ENCODE measurements at regions not wholly inside any gene's neighbourhood (a gene's known extent, or its start where the extent isn't known, plus 50 kb on each side); places are given as distances from the start of the nearest gene placed in this dataset.

GRCh38 chr12:18171571-18171970, 81.6 kb upstream of the RERGL start:
- no peaks in the 10 kb centered on the region for H3K9me3 ChIP-seq
- intact Hi-C loops (cut with DNase I), result no loop called here

DNA sequence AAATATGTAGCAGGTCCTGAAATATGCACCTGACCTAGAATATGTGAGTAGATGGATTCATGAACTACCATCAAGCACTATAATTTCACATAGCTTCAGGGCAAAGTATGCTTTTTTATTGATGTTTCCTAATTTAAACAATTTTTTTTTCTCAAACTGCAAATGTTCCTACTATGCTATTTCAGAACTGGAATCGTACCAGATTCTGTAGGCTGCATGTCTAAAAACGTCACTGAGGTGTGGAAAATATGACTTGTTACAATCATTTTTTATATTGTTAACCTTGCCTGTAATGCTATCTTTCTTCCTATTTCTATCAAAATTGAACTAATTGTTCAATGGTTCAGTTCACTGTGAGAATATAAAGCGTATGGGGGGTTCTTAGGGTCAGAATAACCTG, 78.0 kb upstream of the RERGL start:
- no peak overlapping the region for H3K4me3 ChIP-seq
- intact Hi-C loops (cut with DNase I), result no loop called here
- no peak overlapping the region for H3K27ac ChIP-seq
- no peaks in the 10 kb centered on the region for H3K4me1 ChIP-seq (replicated peaks)
- no peaks in the 10 kb centered on the region for H3K27me3 ChIP-seq (replicated peaks; ENCODE audit: insufficient read depth)
- no peaks in the 10 kb centered on the region for H3K9me3 ChIP-seq
- 58% methylated on average over 3 of the region's 3 CpGs for WGBS
- no peaks in the 10 kb centered on the region for H3K36me3 ChIP-seq
- TF ChIP-seq, protein P1, sequence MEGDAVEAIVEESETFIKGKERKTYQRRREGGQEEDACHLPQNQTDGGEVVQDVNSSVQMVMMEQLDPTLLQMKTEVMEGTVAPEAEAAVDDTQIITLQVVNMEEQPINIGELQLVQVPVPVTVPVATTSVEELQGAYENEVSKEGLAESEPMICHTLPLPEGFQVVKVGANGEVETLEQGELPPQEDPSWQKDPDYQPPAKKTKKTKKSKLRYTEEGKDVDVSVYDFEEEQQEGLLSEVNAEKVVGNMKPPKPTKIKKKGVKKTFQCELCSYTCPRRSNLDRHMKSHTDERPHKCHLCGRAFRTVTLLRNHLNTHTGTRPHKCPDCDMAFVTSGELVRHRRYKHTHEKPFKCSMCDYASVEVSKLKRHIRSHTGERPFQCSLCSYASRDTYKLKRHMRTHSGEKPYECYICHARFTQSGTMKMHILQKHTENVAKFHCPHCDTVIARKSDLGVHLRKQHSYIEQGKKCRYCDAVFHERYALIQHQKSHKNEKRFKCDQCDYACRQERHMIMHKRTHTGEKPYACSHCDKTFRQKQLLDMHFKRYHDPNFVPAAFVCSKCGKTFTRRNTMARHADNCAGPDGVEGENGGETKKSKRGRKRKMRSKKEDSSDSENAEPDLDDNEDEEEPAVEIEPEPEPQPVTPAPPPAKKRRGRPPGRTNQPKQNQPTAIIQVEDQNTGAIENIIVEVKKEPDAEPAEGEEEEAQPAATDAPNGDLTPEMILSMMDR (IDR thresholded peaks at IDR 0.05), result no peak
- TF ChIP-seq POLR2AphosphoS5 (IDR thresholded peaks at IDR 0.05), result no peak
- no peak for TF ChIP-seq POLR2A (IDR thresholded peaks at IDR 0.05)
- no peak for DNase-seq (ENCODE audit: low spot score)

More at GRCh38 chr12:18171571-18171970, 81.6 kb upstream of the RERGL start:
- no peak overlapping the region for H3K27ac ChIP-seq
- H3K4me1 ChIP-seq (replicated peaks), result no peaks in the 10 kb centered on the region
- TF ChIP-seq, protein P1 (IDR thresholded peaks at IDR 0.05), result no peak
- TF ChIP-seq POLR2AphosphoS5 (IDR thresholded peaks at IDR 0.05) (no peak), POLR2A (IDR thresholded peaks at IDR 0.05) (no peak)
- no peaks in the 10 kb centered on the region for H3K36me3 ChIP-seq
- H3K4me3 ChIP-seq, result no peak overlapping the region
- 90% methylated on average over 1 of the region's 1 CpG for WGBS
- H3K27me3 ChIP-seq (replicated peaks; ENCODE audit: insufficient read depth), result no peaks in the 10 kb centered on the region
- no peak for DNase-seq (ENCODE audit: low spot score)

DNA sequence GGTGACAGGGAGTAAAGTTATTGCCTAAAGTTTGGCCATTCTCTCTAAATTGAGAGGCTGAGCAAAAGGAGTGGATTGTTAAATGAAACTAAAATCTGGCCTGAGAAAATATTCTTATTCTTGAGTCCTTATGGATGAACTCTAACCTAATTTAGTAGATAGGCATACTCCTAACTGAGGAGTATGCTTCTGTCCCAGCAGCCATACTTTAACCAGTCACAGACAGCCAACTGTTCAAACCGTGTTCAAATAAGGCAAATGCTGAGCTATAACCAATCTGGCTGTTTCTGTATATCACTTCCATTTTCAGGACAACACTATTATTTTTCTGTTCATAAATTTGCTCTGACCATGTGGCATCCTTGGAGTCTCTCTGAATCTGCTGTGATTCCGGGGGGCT, 75.9 kb upstream of the RERGL start:
- TF ChIP-seq POLR2A (IDR thresholded peaks at IDR 0.05) (no peak), POLR2AphosphoS5 (IDR thresholded peaks at IDR 0.05) (no peak)
- TF ChIP-seq, protein P1 (IDR thresholded peaks at IDR 0.05), result no peak
- Histone ChIP-seq H3K27me3 (replicated peaks; ENCODE audit: insufficient read depth) (no peaks in the 10 kb centered on the region), H3K4me1 (replicated peaks) (no peaks in the 10 kb centered on the region), H3K27ac (no peak overlapping the region), H3K4me3 (no peak overlapping the region), H3K36me3 (no peaks in the 10 kb centered on the region), H3K9me3 (no peaks in the 10 kb centered on the region)
- WGBS, result 75% methylated on average over 2 of the region's 2 CpGs
- DNase-seq (ENCODE audit: low spot score), result no peak
- intact Hi-C loops (cut with DNase I), result no loop called here

GRCh38 chr12:18165422-18165871, 75.5 kb upstream of the RERGL start:
- WGBS, result 6% methylated on average over 2 of the region's 2 CpGs
- intact Hi-C loops (cut with DNase I), result no loop called here
- no peak for DNase-seq (ENCODE audit: low spot score)
- H3K4me1 ChIP-seq (replicated peaks), result no peaks in the 10 kb centered on the region
- TF ChIP-seq, protein P1 (IDR thresholded peaks at IDR 0.05), result no peak
- no peak for TF ChIP-seq POLR2A (IDR thresholded peaks at IDR 0.05)
- no peak for TF ChIP-seq POLR2AphosphoS5 (IDR thresholded peaks at IDR 0.05)
- H3K27me3 ChIP-seq (replicated peaks; ENCODE audit: insufficient read depth), result no peaks in the 10 kb centered on the region
- no peaks in the 10 kb centered on the region for H3K9me3 ChIP-seq
- H3K36me3 ChIP-seq, result no peaks in the 10 kb centered on the region
- no peak overlapping the region for H3K27ac ChIP-seq
- no peak overlapping the region for H3K4me3 ChIP-seq

DNA sequence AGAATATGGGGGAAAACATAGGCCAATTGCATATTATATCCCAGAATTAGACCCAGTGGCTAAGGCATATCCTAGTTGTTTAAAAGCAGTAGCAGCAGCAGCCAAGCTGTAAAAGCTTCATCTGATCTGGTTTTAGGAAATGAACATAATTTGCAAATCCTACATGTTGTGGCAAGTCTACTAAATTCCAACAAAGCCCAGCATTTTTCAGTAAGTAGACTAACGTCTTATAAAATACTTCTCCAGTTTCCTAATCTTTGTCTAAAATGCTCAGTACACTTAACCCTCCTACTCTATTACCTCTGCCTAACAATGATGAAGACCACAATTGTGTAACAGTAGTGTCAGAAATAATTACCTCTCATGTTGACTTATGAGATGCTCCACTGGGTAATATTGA, 70.9 kb upstream of the RERGL start:
- Histone ChIP-seq H3K4me3 (no peak overlapping the region), H3K27ac (no peak overlapping the region), H3K27me3 (replicated peaks; ENCODE audit: insufficient read depth) (no peaks in the 10 kb centered on the region), H3K4me1 (replicated peaks) (no peaks in the 10 kb centered on the region), H3K36me3 (no peaks in the 10 kb centered on the region), H3K9me3 (no peaks in the 10 kb centered on the region)
- intact Hi-C loops (cut with DNase I), result no loop called here
- WGBS, result 34% methylated on average over 1 of the region's 1 CpG
- TF ChIP-seq POLR2A (IDR thresholded peaks at IDR 0.05) (no peak), POLR2AphosphoS5 (IDR thresholded peaks at IDR 0.05) (no peak)
- TF ChIP-seq, protein P1 (IDR thresholded peaks at IDR 0.05), result no peak
- no peak for DNase-seq (ENCODE audit: low spot score)

Data from prostate gland (tissue), 2 donors.